Neural progenitor cell (in vitro differentiated cells): ENCODE measurements at regions not wholly inside any gene's neighbourhood (a gene's known extent, or its start where the extent isn't known, plus 50 kb on each side); places are given as distances from the start of the nearest gene placed in this dataset.

Experiments
- DNase-seq: peaks from one replicate; pipeline ENCODE4 v3.0.0-alpha.2; 2016; ENCODE audit warnings: low spot score
- H2AFZ ChIP-seq: fragments of 200-600 bp; sonication (generic); replicated peaks from 2 replicates; pipeline ENCODE4 v1.6.1; 2016; ENCODE audit warnings: antibody characterized with exemption
- H3F3A ChIP-seq: fragments of 200-600 bp; sonication (generic); 2 replicates; pipeline ENCODE4 v1.6.1; 2016; ENCODE audit warnings: antibody characterized with exemption, low read depth
- H3K27ac ChIP-seq: fragments of 200-600 bp; sonication (generic); 2 replicates; pipeline ENCODE4 v1.5.1; 2016; ENCODE audit warnings: mild to moderate bottlenecking
- H3K27me3 ChIP-seq: fragments of 200-600 bp; sonication (generic); 2 replicates; pipeline ENCODE4 v1.6.1; 2016; ENCODE audit warnings: mild to moderate bottlenecking, moderate library complexity
- H3K36me3 ChIP-seq: fragments of 200-600 bp; sonication (generic); 2 replicates; pipeline ENCODE4 v1.5.1; 2016
- H3K4me1 ChIP-seq: fragments of 200-600 bp; sonication (generic); 2 replicates; pipeline ENCODE4 v1.6.1; 2016; ENCODE audit warnings: mixed run types
- H3K4me2 ChIP-seq: fragments of 200-600 bp; sonication (generic); 2 replicates; pipeline ENCODE4 v1.6.1; 2016
- H3K4me3 ChIP-seq: fragments of 200-600 bp; sonication (generic); 2 replicates; pipeline ENCODE4 v1.5.1; 2016
- H3K79me2 ChIP-seq: fragments of 200-600 bp; sonication (generic); 2 replicates; pipeline ENCODE4 v1.6.1; 2016; ENCODE audit warnings: low read depth
- H3K9ac ChIP-seq: fragments of 200-600 bp; sonication (generic); 2 replicates; pipeline ENCODE4 v1.6.1; 2016
- H3K9me3 ChIP-seq: fragments of 200-600 bp; sonication (generic); 2 replicates; pipeline ENCODE4 v1.5.1; 2016; ENCODE audit warnings: low read depth
- H4K20me1 ChIP-seq: fragments of 200-600 bp; sonication (generic); 2 replicates; pipeline ENCODE4 v1.6.1; 2016; ENCODE audit warnings: low read depth
- H3K27ac Mint-ChIP-seq: 3 replicates; pipeline ENCODE4 v1.8.0; 2021; ENCODE audit warnings: mixed read lengths
- H3K27me3 Mint-ChIP-seq: 2 replicates; pipeline ENCODE4 v1.8.0; 2022; ENCODE audit warnings: low read depth, mild to moderate bottlenecking, inconsistent platforms, moderate library complexity, mixed read lengths; ENCODE audit not compliant: insufficient read depth
- H3K36me3 Mint-ChIP-seq: 3 replicates; pipeline ENCODE4 v1.8.0; 2021; ENCODE audit warnings: mixed read lengths
- H3K4me1 Mint-ChIP-seq: 3 replicates; pipeline ENCODE4 v1.8.0; 2021; ENCODE audit warnings: mixed read lengths
- H3K4me3 Mint-ChIP-seq: 3 replicates; pipeline ENCODE4 v1.8.0; 2021; ENCODE audit warnings: mild to moderate bottlenecking, moderate library complexity, mixed read lengths
- H3K9me3 Mint-ChIP-seq: 3 replicates; pipeline ENCODE4 v1.8.0; 2020; ENCODE audit warnings: mixed read lengths
- CTCF ChIP-seq: fragments of 200-600 bp; sonication (generic); IDR thresholded peaks from 2 replicates; pipeline ENCODE4 v1.5.1; 2017; ENCODE audit warnings: antibody characterized with exemption, mild to moderate bottlenecking
- EZH2 ChIP-seq: fragments of 200-600 bp; sonication (generic); IDR thresholded peaks from 2 replicates; pipeline ENCODE4 v1.6.1; 2017; ENCODE audit warnings: antibody characterized with exemption, mild to moderate bottlenecking, moderate library complexity
- EZH2phosphoT487 ChIP-seq: fragments of 200-600 bp; sonication (generic); IDR thresholded peaks from 2 replicates; pipeline ENCODE4 v1.6.1; 2017; ENCODE audit warnings: antibody characterized with exemption

- H3K4me3 ChIP-seq: no peak overlapping the region
- H3K36me3 Mint-ChIP-seq: no peaks in the 10 kb centered on the region
- no peak overlapping the region for H3K27ac ChIP-seq
- no peaks in the 10 kb centered on the region for H3K9me3 ChIP-seq
- H3K27ac Mint-ChIP-seq: no peak overlapping the region
- no peaks in the 10 kb centered on the region for H3K9me3 Mint-ChIP-seq
- no peaks in the 10 kb centered on the region for H3K27me3 ChIP-seq
- H3K4me1 ChIP-seq: peaks cover 3% of the 10 kb centered on the region
- no peak overlapping the region for H3K4me3 Mint-ChIP-seq
- no peaks in the 10 kb centered on the region for H3K4me1 Mint-ChIP-seq
- no peak overlapping the region for H3K4me2 ChIP-seq
- H4K20me1 ChIP-seq: no peaks in the 10 kb centered on the region
- TF ChIP-seq EZH2phosphoT487: no peak
- TF ChIP-seq CTCF: no peak
- TF ChIP-seq EZH2: no peak
- no peaks in the 10 kb centered on the region for H3K36me3 ChIP-seq
- no peaks in the 10 kb centered on the region for H3K79me2 ChIP-seq
- no peak for DNase-seq
- peaks cover 2% of the 10 kb centered on the region for H3K27me3 Mint-ChIP-seq
- no peaks in the 10 kb centered on the region for H3F3A ChIP-seq
- no peak overlapping the region for H3K9ac ChIP-seq
- peak overlapping the region; percentile 77 for H2AFZ ChIP-seq
These were observed 104.0 kb upstream of the CPM start for GRCh38 chr12:69036999-69037398.

DNA sequence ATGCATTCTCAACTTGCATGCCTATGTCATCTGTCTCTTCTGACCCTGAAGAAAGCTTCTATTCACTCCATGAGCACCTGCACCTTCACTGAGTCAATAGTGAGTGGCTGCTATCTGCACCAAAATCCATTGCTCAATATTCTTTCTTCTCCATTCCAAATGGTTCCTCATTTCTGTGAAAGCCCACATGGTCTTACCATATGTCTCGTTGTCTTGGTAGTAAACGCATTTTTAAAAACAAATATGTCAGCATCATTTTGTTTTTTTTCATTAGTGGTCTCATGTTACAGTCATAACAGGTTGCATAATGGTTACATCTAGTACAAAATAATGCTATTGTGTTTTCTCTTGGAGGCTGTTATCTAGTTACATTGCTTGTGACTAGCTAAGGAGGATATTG lies 106.9 kb upstream of the CPM start:
- Histone ChIP-seq H3K9ac (no peak overlapping the region), H3F3A (peaks cover 5% of the 10 kb centered on the region), H3K9me3 (no peaks in the 10 kb centered on the region), H3K36me3 (no peaks in the 10 kb centered on the region), H3K4me1 (peaks cover 11% of the 10 kb centered on the region), H4K20me1 (no peaks in the 10 kb centered on the region), H2AFZ (no peak overlapping the region), H3K27me3 (no peaks in the 10 kb centered on the region), H3K4me3 (no peak overlapping the region), H3K79me2 (no peaks in the 10 kb centered on the region), H3K4me2 (no peak overlapping the region), H3K27ac (no peak overlapping the region)
- H3K4me3 Mint-ChIP-seq: no peak overlapping the region
- peaks cover 4% of the 10 kb centered on the region for H3K27me3 Mint-ChIP-seq
- H3K27ac Mint-ChIP-seq: no peak overlapping the region
- H3K36me3 Mint-ChIP-seq: no peaks in the 10 kb centered on the region
- TF ChIP-seq CTCF (no peak), EZH2 (no peak), EZH2phosphoT487 (no peak)
- H3K9me3 Mint-ChIP-seq: no peaks in the 10 kb centered on the region
- DNase-seq: no peak
- no peaks in the 10 kb centered on the region for H3K4me1 Mint-ChIP-seq

- no peak overlapping the region for H3K4me3 ChIP-seq
- no peak for DNase-seq
- H3K9me3 Mint-ChIP-seq: no peaks in the 10 kb centered on the region
- no peaks in the 10 kb centered on the region for H3K9me3 ChIP-seq
- H3K27me3 ChIP-seq: no peaks in the 10 kb centered on the region
- H3K36me3 ChIP-seq: no peaks in the 10 kb centered on the region
- no peaks in the 10 kb centered on the region for H3K4me1 Mint-ChIP-seq
- H4K20me1 ChIP-seq: no peaks in the 10 kb centered on the region
- H3F3A ChIP-seq: peaks cover 5% of the 10 kb centered on the region
- no peak overlapping the region for H3K4me3 Mint-ChIP-seq
- no peak overlapping the region for H3K27ac ChIP-seq
- TF ChIP-seq EZH2phosphoT487 (no peak), EZH2 (no peak), CTCF (no peak)
- H2AFZ ChIP-seq: peak overlapping the region; percentile 79
- peaks cover 12% of the 10 kb centered on the region for H3K4me1 ChIP-seq
- H3K79me2 ChIP-seq: no peaks in the 10 kb centered on the region
- no peak overlapping the region for H3K9ac ChIP-seq
- H3K36me3 Mint-ChIP-seq: no peaks in the 10 kb centered on the region
- no peak overlapping the region for H3K27ac Mint-ChIP-seq
- H3K27me3 Mint-ChIP-seq: peaks cover 2% of the 10 kb centered on the region
- no peak overlapping the region for H3K4me2 ChIP-seq
These were observed 109.6 kb upstream of the CPM start for GRCh38 chr12:69042557-69042956.

GRCh38 chr12:69042970-69043369 lies 110.0 kb upstream of the CPM start:
- no peaks in the 10 kb centered on the region for H3K36me3 Mint-ChIP-seq
- no peak overlapping the region for H3K27ac Mint-ChIP-seq
- Histone ChIP-seq H3K27ac (no peak overlapping the region), H3K79me2 (no peaks in the 10 kb centered on the region), H2AFZ (peak overlapping the region; percentile 79), H3K9me3 (no peaks in the 10 kb centered on the region), H3K27me3 (no peaks in the 10 kb centered on the region), H3K36me3 (no peaks in the 10 kb centered on the region), H3K9ac (no peak overlapping the region), H3K4me3 (no peak overlapping the region), H3F3A (peaks cover 5% of the 10 kb centered on the region), H4K20me1 (no peaks in the 10 kb centered on the region), H3K4me1 (peaks cover 12% of the 10 kb centered on the region), H3K4me2 (peak overlapping the region; percentile 35)
- no peak for DNase-seq
- H3K4me1 Mint-ChIP-seq: no peaks in the 10 kb centered on the region
- no peak overlapping the region for H3K4me3 Mint-ChIP-seq
- no peak for TF ChIP-seq CTCF
- no peak for TF ChIP-seq EZH2
- TF ChIP-seq EZH2phosphoT487: no peak
- H3K9me3 Mint-ChIP-seq: no peaks in the 10 kb centered on the region
- peaks cover 2% of the 10 kb centered on the region for H3K27me3 Mint-ChIP-seq
